ENCODE measurements at regions not wholly inside any gene's neighbourhood (a gene's known extent, or its start where the extent isn't known, plus 50 kb on each side); places are given as distances from the start of the nearest gene placed in this dataset.

DNA sequence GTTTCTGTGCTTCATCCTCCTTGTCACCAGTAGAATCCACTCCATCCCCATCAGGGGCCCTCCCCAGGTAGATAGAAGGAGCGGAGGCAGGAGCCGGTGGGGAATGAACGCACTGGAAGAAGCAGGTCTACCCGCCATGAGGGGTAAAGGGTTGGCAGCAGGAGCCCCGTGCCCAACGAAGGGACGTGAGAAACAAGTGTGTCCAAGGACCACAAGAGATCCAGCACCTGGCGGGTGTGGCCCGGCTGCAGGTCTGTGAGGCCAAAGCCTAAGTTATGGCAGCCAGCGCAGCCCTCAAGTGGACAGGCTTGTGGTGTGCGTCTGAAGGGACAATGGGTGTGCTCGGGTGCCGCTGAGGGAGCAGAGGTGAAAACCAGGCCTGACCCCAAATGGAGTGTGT lies 94.3 kb downstream of the IRX2 start:
- TF ChIP-seq, protein P1, sequence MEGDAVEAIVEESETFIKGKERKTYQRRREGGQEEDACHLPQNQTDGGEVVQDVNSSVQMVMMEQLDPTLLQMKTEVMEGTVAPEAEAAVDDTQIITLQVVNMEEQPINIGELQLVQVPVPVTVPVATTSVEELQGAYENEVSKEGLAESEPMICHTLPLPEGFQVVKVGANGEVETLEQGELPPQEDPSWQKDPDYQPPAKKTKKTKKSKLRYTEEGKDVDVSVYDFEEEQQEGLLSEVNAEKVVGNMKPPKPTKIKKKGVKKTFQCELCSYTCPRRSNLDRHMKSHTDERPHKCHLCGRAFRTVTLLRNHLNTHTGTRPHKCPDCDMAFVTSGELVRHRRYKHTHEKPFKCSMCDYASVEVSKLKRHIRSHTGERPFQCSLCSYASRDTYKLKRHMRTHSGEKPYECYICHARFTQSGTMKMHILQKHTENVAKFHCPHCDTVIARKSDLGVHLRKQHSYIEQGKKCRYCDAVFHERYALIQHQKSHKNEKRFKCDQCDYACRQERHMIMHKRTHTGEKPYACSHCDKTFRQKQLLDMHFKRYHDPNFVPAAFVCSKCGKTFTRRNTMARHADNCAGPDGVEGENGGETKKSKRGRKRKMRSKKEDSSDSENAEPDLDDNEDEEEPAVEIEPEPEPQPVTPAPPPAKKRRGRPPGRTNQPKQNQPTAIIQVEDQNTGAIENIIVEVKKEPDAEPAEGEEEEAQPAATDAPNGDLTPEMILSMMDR (IDR thresholded peaks at IDR 0.05; ENCODE audit: insufficient read depth, low read depth, low read length), result no peak
- TF ChIP-seq EZH2 (IDR thresholded peaks at IDR 0.05; ENCODE audit: insufficient read depth, low read length), result no peak

All from astrocyte (in vitro differentiated cells and primary cell).